Middle frontal gyrus (tissue), 1 donor: ENCODE measurements at regions not wholly inside any gene's neighbourhood (a gene's known extent, or its start where the extent isn't known, plus 50 kb on each side); places are given as distances from the start of the nearest gene placed in this dataset.

ENCODE experiments used
- DNase-seq: peaks from one replicate; pipeline ENCODE4 v3.0.0-alpha.2; 2015; ENCODE audit warnings: low spot score; ENCODE audit errors: extremely low spot score

- no peak for DNase-seq
These were observed 82.9 kb downstream of the FAM43A start for GRCh38 chr3:194768586-194768985.

DNA sequence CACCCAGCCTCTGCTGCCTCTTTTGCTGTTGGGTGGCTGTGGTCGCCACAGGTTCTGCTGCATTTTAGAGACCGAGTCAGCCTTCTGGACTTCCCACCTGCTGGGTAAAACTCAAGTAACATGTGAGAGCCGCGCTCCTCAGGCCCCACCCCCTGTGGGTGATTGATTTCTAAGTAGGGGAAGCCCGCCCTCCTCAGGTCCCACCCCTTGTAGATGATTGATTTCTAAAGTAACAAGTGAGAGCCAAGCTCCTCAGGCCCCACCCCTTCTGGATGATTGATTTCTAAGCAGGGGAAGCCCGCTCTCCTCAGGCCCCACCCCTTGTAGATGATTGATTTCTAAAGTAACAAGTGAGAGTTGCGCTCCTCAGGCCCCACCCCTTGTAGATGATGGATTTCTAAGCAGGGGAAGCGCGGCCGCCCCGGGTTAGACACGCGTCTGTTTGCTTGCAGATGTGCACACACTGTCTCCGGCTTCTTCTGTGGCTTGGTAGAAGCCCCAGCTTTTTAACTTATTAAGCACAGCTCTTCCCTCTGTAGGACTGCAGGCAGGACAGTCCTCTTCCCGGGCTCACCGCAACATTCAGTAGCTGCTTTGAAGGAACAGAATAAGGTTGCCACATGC, 83.4 kb downstream of the FAM43A start:
- peak; percentile 78 for DNase-seq

DNA sequence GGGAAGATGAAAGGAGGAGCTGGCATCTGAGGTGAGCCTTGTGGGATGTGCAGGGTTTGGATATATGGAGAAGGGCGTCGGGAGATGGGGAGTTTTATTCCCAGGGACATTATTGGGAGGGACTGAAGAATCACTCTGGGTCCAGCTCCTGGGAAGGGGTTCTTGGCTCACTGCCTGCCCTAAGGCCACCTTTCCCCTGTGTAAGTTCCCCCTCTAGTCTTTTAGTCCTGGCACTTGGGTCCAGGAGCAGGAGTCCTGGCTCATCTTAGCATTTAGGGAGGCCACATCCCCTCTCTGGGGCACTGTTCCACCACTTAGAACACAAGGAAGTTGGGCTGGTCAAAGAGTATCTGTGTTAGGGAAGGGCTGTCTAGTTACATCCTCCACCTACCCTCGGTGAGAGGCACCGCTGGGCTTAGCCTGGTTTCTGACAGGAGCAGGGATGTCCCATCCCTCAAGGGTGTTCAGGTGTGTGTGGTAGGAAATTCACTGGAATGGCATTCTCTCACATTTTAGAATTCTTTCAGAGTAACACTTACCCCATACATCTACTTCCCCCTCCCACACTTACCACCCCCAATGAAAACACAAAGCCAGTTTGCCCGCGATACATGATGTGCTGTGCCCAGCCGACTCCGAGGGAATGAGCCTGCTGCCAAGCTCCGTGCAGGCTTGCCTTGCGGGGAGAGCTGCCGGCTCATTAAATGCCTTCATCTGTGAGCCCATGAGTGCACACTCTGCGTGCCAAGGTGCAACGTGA, 86.7 kb downstream of the FAM43A start:
- DNase-seq = no peak

GRCh38 chr3:194773216-194773615, 87.5 kb downstream of the FAM43A start:
- no peak for DNase-seq

- DNase-seq = no peak
These were observed 88.2 kb downstream of the FAM43A start for GRCh38 chr3:194773771-194774455.

GRCh38 chr3:194775266-194775665, 89.6 kb downstream of the FAM43A start:
- DNase-seq = no peak

- DNase-seq = no peak
These were observed 90.0 kb downstream of the FAM43A start for GRCh38 chr3:194775731-194776130.

- DNase-seq = no peak
These were observed 92.0 kb downstream of the FAM43A start for GRCh38 chr3:194777729-194778128.

DNA sequence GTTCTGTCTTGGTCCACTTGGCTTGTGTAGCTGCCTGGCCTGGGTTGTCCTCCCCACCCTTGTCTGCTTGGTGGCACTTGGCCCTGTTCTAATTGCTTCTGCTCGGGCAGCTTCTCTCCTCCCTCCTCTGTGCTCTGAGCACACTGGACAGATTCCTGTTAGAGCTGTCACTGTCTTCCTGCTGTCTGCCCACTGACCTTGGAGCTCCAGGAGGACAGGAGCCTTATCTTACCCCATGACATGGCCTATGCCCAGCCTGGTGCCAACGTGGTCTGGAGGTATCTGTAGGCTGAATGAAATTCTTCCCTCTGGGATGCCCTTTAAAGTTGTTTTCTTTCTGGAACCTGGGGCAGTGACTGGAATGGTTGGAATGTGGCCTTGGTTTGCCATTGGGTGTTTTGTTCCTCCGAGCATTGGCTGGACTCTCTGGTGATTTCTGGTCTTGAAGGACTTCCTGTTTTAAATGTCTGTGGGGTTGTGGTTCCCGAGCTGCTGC, 94.1 kb downstream of the FAM43A start:
- DNase-seq = no peak

- DNase-seq = no peak
These were observed 95.0 kb downstream of the FAM43A start for GRCh38 chr3:194780706-194781105.

- no peak for DNase-seq
These were observed 95.9 kb downstream of the FAM43A start for GRCh38 chr3:194781617-194782016.

GRCh38 chr3:194782698-194783404, 97.2 kb downstream of the FAM43A start:
- DNase-seq = no peak

GRCh38 chr3:194784361-194784760, 98.7 kb downstream of the FAM43A start:
- no peak for DNase-seq

DNA sequence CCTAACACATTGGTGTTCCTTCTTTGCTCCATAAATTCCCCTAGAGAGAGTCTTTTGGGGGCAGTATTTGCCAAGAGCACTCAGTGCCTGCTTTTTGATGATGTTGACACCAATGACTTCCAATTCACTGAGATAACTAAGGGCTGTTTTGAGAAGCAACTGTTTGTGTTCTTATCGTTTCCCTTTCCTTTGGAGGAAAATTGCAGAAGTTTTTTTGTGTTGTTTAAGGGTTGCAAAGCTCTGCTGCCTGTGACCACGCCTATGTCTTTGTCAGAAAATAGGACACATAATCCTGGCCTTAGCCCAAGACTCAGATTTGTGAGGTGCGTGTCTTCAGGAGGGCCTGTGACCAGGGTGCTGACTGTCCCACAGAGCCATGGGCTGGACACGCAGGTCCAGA, 99.6 kb downstream of the FAM43A start:
- no peak for DNase-seq

DNA sequence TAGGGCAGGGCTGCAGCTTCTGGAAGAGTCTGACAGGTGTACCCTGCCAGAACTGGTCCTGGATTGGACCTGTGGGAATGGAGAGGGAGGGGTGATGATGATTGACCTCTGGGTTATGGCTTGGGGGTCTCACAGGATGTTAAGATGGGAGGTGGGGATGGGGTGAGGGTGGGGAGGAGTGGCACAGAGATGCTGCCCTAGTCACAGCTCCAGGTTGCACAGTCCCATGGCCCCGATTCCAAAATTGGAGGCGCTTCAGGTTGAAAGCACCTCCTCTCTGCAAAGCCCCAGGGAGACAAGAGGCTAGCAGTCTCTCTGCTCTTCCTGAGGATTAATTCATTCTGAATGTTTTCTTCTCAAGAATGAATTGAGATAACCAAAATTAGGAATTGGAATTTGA, 101.4 kb downstream of the FAM43A start:
- no peak for DNase-seq

GRCh38 chr3:194787650-194788049, 102.0 kb downstream of the FAM43A start:
- no peak for DNase-seq

DNA sequence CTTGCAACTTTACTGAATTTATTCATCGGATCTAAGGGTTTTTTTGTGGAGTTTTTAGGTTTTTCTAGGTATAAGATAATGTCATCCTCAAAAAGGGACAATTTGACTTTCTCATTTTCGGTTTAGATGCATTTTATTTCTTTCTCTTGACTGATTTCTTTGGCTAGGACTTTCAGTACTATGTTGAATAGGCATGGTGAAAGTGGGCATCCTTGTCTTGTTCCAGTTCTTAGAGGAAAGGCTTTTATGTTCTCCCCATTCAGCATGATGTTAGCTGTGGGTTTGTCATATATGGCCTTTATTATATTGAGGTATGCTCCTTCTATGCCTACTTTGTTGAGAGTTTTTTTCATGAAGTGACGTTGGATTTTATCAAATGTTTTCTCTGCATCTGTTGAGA, 106.7 kb downstream of the FAM43A start:
- no peak for DNase-seq

GRCh38 chr3:194797555-194798250, 112.0 kb downstream of the FAM43A start:
- DNase-seq = no peak

DNA sequence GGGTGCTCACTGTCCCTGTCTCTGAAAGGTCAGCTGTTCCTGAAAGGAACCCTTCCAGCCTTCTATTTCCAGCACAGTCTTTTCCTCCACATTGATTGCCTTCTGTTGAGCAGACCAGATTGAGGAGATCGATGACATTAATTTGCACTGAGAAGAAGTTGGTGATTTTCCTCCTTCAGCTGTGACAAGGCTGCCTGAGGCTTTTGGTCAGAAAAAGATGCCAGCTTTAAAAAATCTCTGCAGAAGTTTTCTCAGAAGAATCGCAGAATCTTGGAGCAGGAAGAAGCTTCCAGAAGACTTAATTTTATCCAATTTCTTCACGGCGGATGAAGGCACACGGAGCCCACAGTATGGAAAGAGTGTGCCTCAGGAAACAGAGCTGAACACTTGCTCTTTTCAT, 112.8 kb downstream of the FAM43A start:
- DNase-seq = no peak

GRCh38 chr3:194800002-194800401, 114.3 kb downstream of the FAM43A start:
- no peak for DNase-seq
